ENCODE measurements at regions not wholly inside any gene's neighbourhood (a gene's known extent, or its start where the extent isn't known, plus 50 kb on each side); places are given as distances from the start of the nearest gene placed in this dataset.
A peak's percentile ranks its signal among the peaks of the same experiment; 100 is the strongest.

GRCh38 chr16:80468029-80468428 is 72.8 kb upstream of the DYNLRB2 start:
- H3K27me3 Mint-ChIP-seq (ENCODE audit: insufficient read depth, unreplicated experiment) = peaks cover 14% of the 10 kb centered on the region
- intact Hi-C loops (cut with micrococcal nuclease) = loop anchor here (5.0 to 10.0 kb wide), 4 partner anchors 386 to 1963 kb away; no protein-coding TSS in a partner anchor
- CTCF ChIA-PET = interaction anchor here (0.6 to 1.8 kb wide), 6 partner anchors 11 to 1964 kb away, joined by 3 to 4 read pairs (median 3); no protein-coding TSS in a partner anchor
- TF ChIP-seq CTCF (IDR thresholded peaks at IDR 0.05; ENCODE audit: unreplicated experiment) = no peak
- POLR2A ChIA-PET = no interaction called here
- no TSS peak for BruUV-seq (replicated peaks)
- H3K9me3 Mint-ChIP-seq (ENCODE audit: unreplicated experiment) = no peaks in the 10 kb centered on the region
- no peak for DNase-seq (ENCODE audit: unreplicated experiment)
- peaks cover 6% of the 10 kb centered on the region for H3K36me3 Mint-ChIP-seq (ENCODE audit: insufficient read depth, unreplicated experiment)
- no peak overlapping the region for H3K27ac Mint-ChIP-seq (ENCODE audit: low read depth, unreplicated experiment)
- no peak overlapping the region for H3K4me3 Mint-ChIP-seq (ENCODE audit: unreplicated experiment)
- H3K4me1 Mint-ChIP-seq (ENCODE audit: insufficient read depth, unreplicated experiment) = peaks cover 10% of the 10 kb centered on the region

DNA sequence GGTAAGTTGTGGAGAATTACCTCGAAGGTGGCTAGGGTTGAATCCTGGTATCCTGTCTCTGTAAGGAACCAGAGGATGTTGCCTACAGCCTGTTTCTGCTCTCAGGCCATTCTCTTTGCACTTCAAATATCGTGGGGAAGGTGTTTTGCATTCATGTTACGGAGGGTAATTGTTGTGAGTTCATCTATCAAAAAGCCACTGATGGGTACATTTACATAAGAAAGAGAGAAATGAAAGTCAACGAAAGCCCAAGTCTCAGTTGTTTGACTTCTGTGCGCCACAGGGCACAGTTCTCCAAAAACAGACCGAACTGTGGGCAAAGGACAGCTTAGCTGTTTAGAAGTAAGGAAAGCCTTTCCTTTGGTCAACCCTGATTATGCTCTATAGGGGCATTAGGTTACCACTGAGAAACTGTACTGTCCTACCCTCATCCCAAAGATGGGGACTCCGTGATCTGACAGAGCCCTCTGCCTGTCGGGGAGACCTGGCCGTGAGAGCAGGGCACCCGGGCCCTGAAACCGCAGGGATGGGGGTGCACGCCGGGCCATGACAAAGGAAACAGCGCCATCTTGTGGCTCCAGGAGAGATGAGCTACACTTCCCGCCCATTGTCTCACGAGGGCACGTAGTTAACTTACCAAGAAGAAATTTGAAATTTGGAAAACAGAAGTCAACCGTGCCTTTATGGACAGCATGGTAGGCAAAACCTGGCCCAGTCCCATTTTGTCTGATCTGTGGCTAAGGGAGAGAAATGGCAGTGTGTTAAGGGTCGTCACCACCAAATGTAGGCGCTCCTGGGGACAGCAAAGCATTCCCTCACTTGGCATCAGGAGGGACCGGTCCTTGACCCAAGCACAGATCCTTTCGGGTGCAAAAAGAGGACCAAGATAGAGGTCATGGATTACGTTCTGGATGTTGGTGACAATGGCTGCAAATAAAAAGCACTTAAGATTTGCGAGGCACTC is 74.5 kb upstream of the DYNLRB2 start:
- Mint-ChIP-seq H3K27me3 (ENCODE audit: insufficient read depth, unreplicated experiment) (peaks cover 14% of the 10 kb centered on the region), H3K9me3 (ENCODE audit: unreplicated experiment) (no peaks in the 10 kb centered on the region), H3K4me1 (ENCODE audit: insufficient read depth, unreplicated experiment) (peaks cover 10% of the 10 kb centered on the region), H3K4me3 (ENCODE audit: unreplicated experiment) (no peak overlapping the region), H3K27ac (ENCODE audit: low read depth, unreplicated experiment) (no peak overlapping the region), H3K36me3 (ENCODE audit: insufficient read depth, unreplicated experiment) (peaks cover 6% of the 10 kb centered on the region)
- peak; percentile 68 for DNase-seq (ENCODE audit: unreplicated experiment)
- POLR2A ChIA-PET = interaction anchor here (0.6 to 1.1 kb wide), 2 partner anchors 82 to 172 kb away, joined by 3 to 4 read pairs; no protein-coding TSS in a partner anchor
- intact Hi-C loops (cut with micrococcal nuclease) = loop anchor here (1.0 to 10.0 kb wide), 6 partner anchors 97 to 1962 kb away; no protein-coding TSS in a partner anchor
- TF ChIP-seq CTCF (IDR thresholded peaks at IDR 0.05; ENCODE audit: unreplicated experiment) = peak; percentile 88
- BruUV-seq (replicated peaks) = no TSS peak
- CTCF ChIA-PET = interaction anchor here (0.6 to 2.0 kb wide), 25 partner anchors 9 to 1958 kb away, joined by 3 to 14 read pairs (median 3); no protein-coding TSS in a partner anchor

- Mint-ChIP-seq H3K36me3 (ENCODE audit: insufficient read depth, unreplicated experiment) (peaks cover 6% of the 10 kb centered on the region), H3K4me1 (ENCODE audit: insufficient read depth, unreplicated experiment) (peaks cover 10% of the 10 kb centered on the region), H3K4me3 (ENCODE audit: unreplicated experiment) (no peak overlapping the region), H3K9me3 (ENCODE audit: unreplicated experiment) (no peaks in the 10 kb centered on the region), H3K27me3 (ENCODE audit: insufficient read depth, unreplicated experiment) (no peaks in the 10 kb centered on the region), H3K27ac (ENCODE audit: low read depth, unreplicated experiment) (no peak overlapping the region)
- no peak for TF ChIP-seq CTCF (IDR thresholded peaks at IDR 0.05; ENCODE audit: unreplicated experiment)
- CTCF ChIA-PET = interaction anchor here (0.7 to 1.0 kb wide), 2 partner anchors 12 to 718 kb away, joined by 3 read pairs; no protein-coding TSS in a partner anchor
- no TSS peak for BruUV-seq (replicated peaks)
- intact Hi-C loops (cut with micrococcal nuclease) = loop anchor here (10.0 kb wide), 2 partner anchors 469 to 1959 kb away; no protein-coding TSS in a partner anchor
- POLR2A ChIA-PET = interaction anchor here (0.6 kb wide), 1 partner anchor 13 kb away, joined by 3 read pairs; no protein-coding TSS in a partner anchor
- no peak for DNase-seq (ENCODE audit: unreplicated experiment)
Measured at GRCh38 chr16:80463751-80464495, 76.9 kb upstream of the DYNLRB2 start.

All from MCF 10A (cell line).